ENCODE measurements at regions not wholly inside any gene's neighbourhood (a gene's known extent, or its start where the extent isn't known, plus 50 kb on each side); places are given as distances from the start of the nearest gene placed in this dataset.

- H3K27ac ChIP-seq (ENCODE audit: low read depth in 1 of 2, low read length in 2 of 2) = no peak overlapping the region
- peaks cover 0 to 2% (median 0%) of the 10 kb centered on the region in 4 donors for H3K4me1 ChIP-seq (ENCODE audit: control insufficient read depth in 4 of 4, insufficient read depth in 4 of 4, low read length in 3 of 4)
These were observed 133.7 kb upstream of the TNFAIP3 start for GRCh38 chr6:137733372-137733771.

More at GRCh38 chr6:137733372-137733771, 133.7 kb upstream of the TNFAIP3 start:
- H3K9ac ChIP-seq (ENCODE audit: low read depth in 1 of 2, low read length in 2 of 2) = no peak overlapping the region
- DNase-seq (ENCODE audit: low spot score) = no peak
- TF ChIP-seq, protein P1, sequence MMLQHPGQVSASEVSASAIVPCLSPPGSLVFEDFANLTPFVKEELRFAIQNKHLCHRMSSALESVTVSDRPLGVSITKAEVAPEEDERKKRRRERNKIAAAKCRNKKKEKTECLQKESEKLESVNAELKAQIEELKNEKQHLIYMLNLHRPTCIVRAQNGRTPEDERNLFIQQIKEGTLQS (IDR thresholded peaks at IDR 0.05) = no peak
- TF ChIP-seq GABPA (IDR thresholded peaks at IDR 0.05 in 1 of 2, conservative IDR thresholded peaks at IDR 0.05 in 1 of 2) = no peak
- TF ChIP-seq, protein P2, sequence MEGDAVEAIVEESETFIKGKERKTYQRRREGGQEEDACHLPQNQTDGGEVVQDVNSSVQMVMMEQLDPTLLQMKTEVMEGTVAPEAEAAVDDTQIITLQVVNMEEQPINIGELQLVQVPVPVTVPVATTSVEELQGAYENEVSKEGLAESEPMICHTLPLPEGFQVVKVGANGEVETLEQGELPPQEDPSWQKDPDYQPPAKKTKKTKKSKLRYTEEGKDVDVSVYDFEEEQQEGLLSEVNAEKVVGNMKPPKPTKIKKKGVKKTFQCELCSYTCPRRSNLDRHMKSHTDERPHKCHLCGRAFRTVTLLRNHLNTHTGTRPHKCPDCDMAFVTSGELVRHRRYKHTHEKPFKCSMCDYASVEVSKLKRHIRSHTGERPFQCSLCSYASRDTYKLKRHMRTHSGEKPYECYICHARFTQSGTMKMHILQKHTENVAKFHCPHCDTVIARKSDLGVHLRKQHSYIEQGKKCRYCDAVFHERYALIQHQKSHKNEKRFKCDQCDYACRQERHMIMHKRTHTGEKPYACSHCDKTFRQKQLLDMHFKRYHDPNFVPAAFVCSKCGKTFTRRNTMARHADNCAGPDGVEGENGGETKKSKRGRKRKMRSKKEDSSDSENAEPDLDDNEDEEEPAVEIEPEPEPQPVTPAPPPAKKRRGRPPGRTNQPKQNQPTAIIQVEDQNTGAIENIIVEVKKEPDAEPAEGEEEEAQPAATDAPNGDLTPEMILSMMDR (IDR thresholded peaks at IDR 0.05; ENCODE audit: low read depth, low read length, missing input control) = no peak
- TF ChIP-seq SP1 (IDR thresholded peaks at IDR 0.05) = no peak
- TF ChIP-seq HNF4G (IDR thresholded peaks at IDR 0.05) = no peak
- TF ChIP-seq FOXA1 (IDR thresholded peaks at IDR 0.05) = no peak
- TF ChIP-seq FOXA2 (IDR thresholded peaks at IDR 0.05) = no peak
- TF ChIP-seq RAD21 (IDR thresholded peaks at IDR 0.05) = no peak
- TF ChIP-seq, protein P3, sequence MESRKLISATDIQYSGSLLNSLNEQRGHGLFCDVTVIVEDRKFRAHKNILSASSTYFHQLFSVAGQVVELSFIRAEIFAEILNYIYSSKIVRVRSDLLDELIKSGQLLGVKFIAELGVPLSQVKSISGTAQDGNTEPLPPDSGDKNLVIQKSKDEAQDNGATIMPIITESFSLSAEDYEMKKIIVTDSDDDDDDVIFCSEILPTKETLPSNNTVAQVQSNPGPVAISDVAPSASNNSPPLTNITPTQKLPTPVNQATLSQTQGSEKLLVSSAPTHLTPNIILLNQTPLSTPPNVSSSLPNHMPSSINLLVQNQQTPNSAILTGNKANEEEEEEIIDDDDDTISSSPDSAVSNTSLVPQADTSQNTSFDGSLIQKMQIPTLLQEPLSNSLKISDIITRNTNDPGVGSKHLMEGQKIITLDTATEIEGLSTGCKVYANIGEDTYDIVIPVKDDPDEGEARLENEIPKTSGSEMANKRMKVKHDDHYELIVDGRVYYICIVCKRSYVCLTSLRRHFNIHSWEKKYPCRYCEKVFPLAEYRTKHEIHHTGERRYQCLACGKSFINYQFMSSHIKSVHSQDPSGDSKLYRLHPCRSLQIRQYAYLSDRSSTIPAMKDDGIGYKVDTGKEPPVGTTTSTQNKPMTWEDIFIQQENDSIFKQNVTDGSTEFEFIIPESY (IDR thresholded peaks at IDR 0.05) = no peak
- no peak for TF ChIP-seq TAF1 (conservative IDR thresholded peaks at IDR 0.05)
- TF ChIP-seq NR2F2 (IDR thresholded peaks at IDR 0.05) = no peak
- TF ChIP-seq RXRA (IDR thresholded peaks at IDR 0.05) = no peak
- no peak for TF ChIP-seq EGR1 (IDR thresholded peaks at IDR 0.05; ENCODE audit: low read depth in 2 of 2)
- no peak for TF ChIP-seq REST (IDR thresholded peaks at IDR 0.05)
- 99% methylated on average over 2 of the region's 2 CpGs for WGBS
- no peak overlapping the region for H3K4me3 ChIP-seq (ENCODE audit: low read depth in 1 of 3, low read length in 3 of 3)
- H3K27me3 ChIP-seq (ENCODE audit: control insufficient read depth in 4 of 4, insufficient read depth in 4 of 4, low read length in 3 of 4) = no peaks in the 10 kb centered on the region
- H3K9me3 ChIP-seq (ENCODE audit: control insufficient read depth in 4 of 4, low read length in 3 of 4) = no peaks in the 10 kb centered on the region
- no peaks in the 10 kb centered on the region for H3K36me3 ChIP-seq (ENCODE audit: control insufficient read depth in 4 of 4, insufficient read depth in 3 of 4, low read depth in 1 of 4, low read length in 3 of 4)
